B cell (primary cell): ENCODE measurements at regions not wholly inside any gene's neighbourhood (a gene's known extent, or its start where the extent isn't known, plus 50 kb on each side); places are given as distances from the start of the nearest gene placed in this dataset.

ENCODE experiments used
- EZH2 ChIP-seq: IDR thresholded peaks from 2 replicates; pipeline ENCODE4 v1.6.1; 2012; ENCODE audit warnings: borderline replicate concordance, low read depth, mild to moderate bottlenecking, moderate library complexity, low read length; ENCODE audit not compliant: insufficient read depth, poor library complexity, severe bottlenecking
- TF ChIP-seq, protein P1 (sequence below): fragments of 200-600 bp; IDR thresholded peaks from one replicate; pipeline ENCODE4 v1.8.0; 2022; ENCODE audit warnings: antibody characterized with exemption, mild to moderate bottlenecking

DNA sequence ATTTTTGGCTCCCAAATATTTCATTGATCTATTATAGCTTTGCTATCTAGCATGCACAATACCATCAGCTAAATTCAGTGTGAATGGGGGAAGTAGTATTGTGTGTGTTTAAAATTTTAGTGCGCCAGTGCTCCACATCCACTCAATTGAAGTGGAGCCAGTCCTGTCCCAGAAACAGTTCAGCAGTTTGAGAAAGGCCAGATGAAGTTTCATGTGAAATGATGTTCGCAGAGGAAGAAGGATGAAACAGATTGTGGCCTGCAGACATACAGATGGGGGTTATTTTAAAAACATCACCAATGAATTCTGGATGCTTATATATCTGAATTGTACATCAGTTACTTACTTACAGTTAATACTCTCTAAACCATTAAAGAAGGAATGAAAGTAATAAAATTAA, 129.4 kb downstream of the SPRY2 start:
- TF ChIP-seq, protein P1, sequence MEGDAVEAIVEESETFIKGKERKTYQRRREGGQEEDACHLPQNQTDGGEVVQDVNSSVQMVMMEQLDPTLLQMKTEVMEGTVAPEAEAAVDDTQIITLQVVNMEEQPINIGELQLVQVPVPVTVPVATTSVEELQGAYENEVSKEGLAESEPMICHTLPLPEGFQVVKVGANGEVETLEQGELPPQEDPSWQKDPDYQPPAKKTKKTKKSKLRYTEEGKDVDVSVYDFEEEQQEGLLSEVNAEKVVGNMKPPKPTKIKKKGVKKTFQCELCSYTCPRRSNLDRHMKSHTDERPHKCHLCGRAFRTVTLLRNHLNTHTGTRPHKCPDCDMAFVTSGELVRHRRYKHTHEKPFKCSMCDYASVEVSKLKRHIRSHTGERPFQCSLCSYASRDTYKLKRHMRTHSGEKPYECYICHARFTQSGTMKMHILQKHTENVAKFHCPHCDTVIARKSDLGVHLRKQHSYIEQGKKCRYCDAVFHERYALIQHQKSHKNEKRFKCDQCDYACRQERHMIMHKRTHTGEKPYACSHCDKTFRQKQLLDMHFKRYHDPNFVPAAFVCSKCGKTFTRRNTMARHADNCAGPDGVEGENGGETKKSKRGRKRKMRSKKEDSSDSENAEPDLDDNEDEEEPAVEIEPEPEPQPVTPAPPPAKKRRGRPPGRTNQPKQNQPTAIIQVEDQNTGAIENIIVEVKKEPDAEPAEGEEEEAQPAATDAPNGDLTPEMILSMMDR: no peak
- no peak for TF ChIP-seq EZH2
